ENCODE measurements at regions not wholly inside any gene's neighbourhood (a gene's known extent, or its start where the extent isn't known, plus 50 kb on each side); places are given as distances from the start of the nearest gene placed in this dataset.

- Histone ChIP-seq H3K4me1 (ENCODE audit: insufficient read depth) (no peaks in the 10 kb centered on the region), H3K79me2 (ENCODE audit: insufficient read depth) (no peaks in the 10 kb centered on the region), H3K4me2 (ENCODE audit: unreplicated experiment) (no peak overlapping the region), H3K36me3 (ENCODE audit: low read depth) (no peaks in the 10 kb centered on the region), H4K20me1 (ENCODE audit: insufficient read depth) (no peaks in the 10 kb centered on the region), H3K9ac (no peak overlapping the region), H3K27me3 (replicated peaks; ENCODE audit: insufficient read depth) (no peaks in the 10 kb centered on the region), H3F3A (ENCODE audit: insufficient read depth) (no peaks in the 10 kb centered on the region), H3K9me2 (ENCODE audit: insufficient read depth) (no peaks in the 10 kb centered on the region), H3K9me3 (ENCODE audit: low read depth) (no peaks in the 10 kb centered on the region), H3K4me3 (no peak overlapping the region), H2AFZ (no peak overlapping the region), H3K27ac (no peak overlapping the region)
- no peak for DNase-seq
- no peak for TF ChIP-seq EZH2phosphoT487 (IDR thresholded peaks at IDR 0.05; ENCODE audit: insufficient read depth, low read depth)
- no peak for TF ChIP-seq EZH2 (IDR thresholded peaks at IDR 0.05; ENCODE audit: insufficient read depth, poor library complexity, severe bottlenecking)
- 90 to 100% methylated on average over 1 of the region's 1 CpG for WGBS, 2 experiments (ENCODE audit: low coverage in 1 of 2, low lambda C conversion rate in 2 of 2, missing lambda C conversion rate in 2 of 2)
- in situ Hi-C loops (cut with MboI): no loop called here
These were observed 210.1 kb upstream of the PPP1R3A start for GRCh38 chr7:114128880-114129279.

GRCh38 chr7:114126095-114126494 is 207.3 kb upstream of the PPP1R3A start:
- Histone ChIP-seq H3K4me3 (no peak overlapping the region), H3K27me3 (replicated peaks; ENCODE audit: insufficient read depth) (no peaks in the 10 kb centered on the region), H3K27ac (no peak overlapping the region), H3K36me3 (ENCODE audit: low read depth) (no peaks in the 10 kb centered on the region), H3K4me1 (ENCODE audit: insufficient read depth) (no peaks in the 10 kb centered on the region), H4K20me1 (ENCODE audit: insufficient read depth) (no peaks in the 10 kb centered on the region), H3K9ac (no peak overlapping the region), H3K9me2 (ENCODE audit: insufficient read depth) (no peaks in the 10 kb centered on the region), H3F3A (ENCODE audit: insufficient read depth) (no peaks in the 10 kb centered on the region), H3K79me2 (ENCODE audit: insufficient read depth) (no peaks in the 10 kb centered on the region), H2AFZ (no peak overlapping the region), H3K4me2 (ENCODE audit: unreplicated experiment) (no peak overlapping the region), H3K9me3 (ENCODE audit: low read depth) (no peaks in the 10 kb centered on the region)
- DNase-seq: no peak
- in situ Hi-C loops (cut with MboI): no loop called here
- TF ChIP-seq EZH2 (IDR thresholded peaks at IDR 0.05; ENCODE audit: insufficient read depth, poor library complexity, severe bottlenecking) (no peak), EZH2phosphoT487 (IDR thresholded peaks at IDR 0.05; ENCODE audit: insufficient read depth, low read depth) (no peak)

- H3K4me1 ChIP-seq (ENCODE audit: insufficient read depth): peaks cover 30% of the 10 kb centered on the region
- TF ChIP-seq EZH2 (IDR thresholded peaks at IDR 0.05; ENCODE audit: insufficient read depth, poor library complexity, severe bottlenecking) (no peak), EZH2phosphoT487 (IDR thresholded peaks at IDR 0.05; ENCODE audit: insufficient read depth, low read depth) (no peak)
- no peak overlapping the region for H2AFZ ChIP-seq
- no peak overlapping the region for H3K4me3 ChIP-seq
- H4K20me1 ChIP-seq (ENCODE audit: insufficient read depth): no peaks in the 10 kb centered on the region
- no peaks in the 10 kb centered on the region for H3K27me3 ChIP-seq (replicated peaks; ENCODE audit: insufficient read depth)
- peak; percentile 19 for DNase-seq
- no peak overlapping the region for H3K4me2 ChIP-seq (ENCODE audit: unreplicated experiment)
- no peak overlapping the region; the same call in 1 of the 2 replicates for H3K27ac ChIP-seq
- H3K79me2 ChIP-seq (ENCODE audit: insufficient read depth): no peaks in the 10 kb centered on the region
- 42 to 44% methylated on average over 3 of the region's 3 CpGs for WGBS, 2 experiments (ENCODE audit: low coverage in 1 of 2, low lambda C conversion rate in 2 of 2, missing lambda C conversion rate in 2 of 2)
- no peak overlapping the region for H3K9ac ChIP-seq
- H3K9me2 ChIP-seq (ENCODE audit: insufficient read depth): 0 out of 2 replicates have a peak, but pooled peaks cover 3% of the 10 kb centered on the region
- no peaks in the 10 kb centered on the region for H3K9me3 ChIP-seq (ENCODE audit: low read depth)
- in situ Hi-C loops (cut with MboI): no loop called here
- H3K36me3 ChIP-seq (ENCODE audit: low read depth): no peaks in the 10 kb centered on the region
- H3F3A ChIP-seq (ENCODE audit: insufficient read depth): peaks cover 14% of the 10 kb centered on the region; the same call in 1 of the 2 replicates
These were observed 194.0 kb upstream of the PPP1R3A start for GRCh38 chr7:114112806-114113205.

GRCh38 chr7:114110666-114111065 is 191.9 kb upstream of the PPP1R3A start:
- H3F3A ChIP-seq (ENCODE audit: insufficient read depth): peaks cover 20% of the 10 kb centered on the region; the same call in 1 of the 2 replicates
- H4K20me1 ChIP-seq (ENCODE audit: insufficient read depth): no peaks in the 10 kb centered on the region
- H3K9me2 ChIP-seq (ENCODE audit: insufficient read depth): 0 out of 2 replicates have a peak, but pooled peaks cover 3% of the 10 kb centered on the region
- in situ Hi-C loops (cut with MboI): no loop called here
- no peak overlapping the region for H3K27ac ChIP-seq
- H3K9ac ChIP-seq: no peak overlapping the region
- no peak for TF ChIP-seq EZH2phosphoT487 (IDR thresholded peaks at IDR 0.05; ENCODE audit: insufficient read depth, low read depth)
- TF ChIP-seq EZH2 (IDR thresholded peaks at IDR 0.05; ENCODE audit: insufficient read depth, poor library complexity, severe bottlenecking): no peak
- H3K27me3 ChIP-seq (replicated peaks; ENCODE audit: insufficient read depth): no peaks in the 10 kb centered on the region
- H3K79me2 ChIP-seq (ENCODE audit: insufficient read depth): no peaks in the 10 kb centered on the region
- no peak overlapping the region for H2AFZ ChIP-seq
- H3K4me3 ChIP-seq: no peak overlapping the region
- H3K36me3 ChIP-seq (ENCODE audit: low read depth): no peaks in the 10 kb centered on the region
- no peaks in the 10 kb centered on the region for H3K9me3 ChIP-seq (ENCODE audit: low read depth)
- no peak overlapping the region for H3K4me2 ChIP-seq (ENCODE audit: unreplicated experiment)
- H3K4me1 ChIP-seq (ENCODE audit: insufficient read depth): peaks cover 41% of the 10 kb centered on the region
- DNase-seq: no peak

GRCh38 chr7:114109721-114110120 is 190.9 kb upstream of the PPP1R3A start:
- Histone ChIP-seq H3K4me1 (ENCODE audit: insufficient read depth) (peaks cover 41% of the 10 kb centered on the region), H3K9me3 (ENCODE audit: low read depth) (no peaks in the 10 kb centered on the region), H2AFZ (no peak overlapping the region), H3K9ac (no peak overlapping the region), H3K79me2 (ENCODE audit: insufficient read depth) (no peaks in the 10 kb centered on the region), H3F3A (ENCODE audit: insufficient read depth) (peaks cover 20% of the 10 kb centered on the region; the same call in 1 of the 2 replicates), H3K9me2 (ENCODE audit: insufficient read depth) (0 out of 2 replicates have a peak, but pooled peaks cover 3% of the 10 kb centered on the region), H3K27ac (no peak overlapping the region), H3K36me3 (ENCODE audit: low read depth) (no peaks in the 10 kb centered on the region), H3K4me3 (no peak overlapping the region), H3K4me2 (ENCODE audit: unreplicated experiment) (no peak overlapping the region), H4K20me1 (ENCODE audit: insufficient read depth) (no peaks in the 10 kb centered on the region), H3K27me3 (replicated peaks; ENCODE audit: insufficient read depth) (no peaks in the 10 kb centered on the region)
- TF ChIP-seq EZH2 (IDR thresholded peaks at IDR 0.05; ENCODE audit: insufficient read depth, poor library complexity, severe bottlenecking): no peak
- no peak for TF ChIP-seq EZH2phosphoT487 (IDR thresholded peaks at IDR 0.05; ENCODE audit: insufficient read depth, low read depth)
- in situ Hi-C loops (cut with MboI): no loop called here
- peak; percentile 1 for DNase-seq
